Keratinocyte (primary cell): ENCODE measurements at regions not wholly inside any gene's neighbourhood (a gene's known extent, or its start where the extent isn't known, plus 50 kb on each side); places are given as distances from the start of the nearest gene placed in this dataset.

ENCODE experiments used
- DNase-seq: peaks from one replicate; pipeline ENCODE4 v3.0.0-alpha.2; 2011; ENCODE audit warnings: low read depth, missing footprints, low spot score
- FAIRE-seq: peaks from 2 replicates; lab custom pipeline; 2011; peaks lifted over from hg19 to GRCh38; lab: Jason Lieb, UNC
- H2AFZ ChIP-seq: 2 replicates; pipeline ENCODE4 v1.6.0; 2012; ENCODE audit warnings: low read length, control low read depth, inconsistent platforms; ENCODE audit not compliant: control insufficient read depth
- H3K27ac ChIP-seq: 2 replicates; pipeline ENCODE4 v1.5.1; 2011; ENCODE audit warnings: low read length; ENCODE audit not compliant: control insufficient read depth, insufficient read depth
- H3K27me3 ChIP-seq: 3 replicates; pipeline ENCODE4 v1.6.0; 2011; ENCODE audit warnings: low read length; ENCODE audit not compliant: control insufficient read depth, insufficient read depth; ENCODE audit errors: extremely low read depth
- H3K36me3 ChIP-seq, 2 experiments: 2 replicates in 1 of 2; 3 replicates in 1 of 2; pipeline ENCODE4 v1.5.1; 2011; ENCODE audit warnings: low read length in 2 of 2, mild to moderate bottlenecking in 1 of 2; ENCODE audit not compliant: control insufficient read depth in 2 of 2, insufficient read depth in 2 of 2; ENCODE audit errors: extremely low read depth in 1 of 2
- H3K4me1 ChIP-seq: 3 replicates; pipeline ENCODE4 v1.5.1; 2011; ENCODE audit warnings: low read length; ENCODE audit not compliant: control insufficient read depth, insufficient read depth; ENCODE audit errors: extremely low read depth
- H3K4me2 ChIP-seq: 3 replicates; pipeline ENCODE4 v1.6.0; 2011; ENCODE audit warnings: low read depth, low read length; ENCODE audit not compliant: control insufficient read depth, insufficient read depth; ENCODE audit errors: extremely low read depth
- H3K4me3 ChIP-seq, 3 experiments: fragments of 200-600 bp in 1 of 3; sonication (generic) in 1 of 3; 2 replicates in 2 of 3; 3 replicates in 1 of 3; pipeline ENCODE4 v1.5.1; 2011 to 2016; ENCODE audit warnings: low read length in 3 of 3, mild to moderate bottlenecking in 3 of 3, control low read depth in 2 of 3, inconsistent platforms in 1 of 3, low read depth in 1 of 3, mixed read lengths in 1 of 3, mixed run types in 1 of 3, moderate library complexity in 1 of 3; ENCODE audit not compliant: control insufficient read depth in 2 of 3, insufficient read depth in 2 of 3; ENCODE audit errors: extremely low read depth in 1 of 3
- H3K79me2 ChIP-seq: 2 replicates; pipeline ENCODE4 v1.6.0; 2012; ENCODE audit warnings: low read length; ENCODE audit not compliant: control insufficient read depth, insufficient read depth
- H3K9ac ChIP-seq: 3 replicates; pipeline ENCODE4 v1.6.0; 2011; ENCODE audit warnings: low read length; ENCODE audit not compliant: control insufficient read depth, insufficient read depth; ENCODE audit errors: extremely low read depth
- H3K9me1 ChIP-seq: 3 replicates; pipeline ENCODE4 v1.6.0; 2011; ENCODE audit warnings: low read length; ENCODE audit not compliant: control insufficient read depth, insufficient read depth; ENCODE audit errors: extremely low read depth
- H3K9me3 ChIP-seq: 2 replicates; pipeline ENCODE4 v1.5.1; 2012; ENCODE audit warnings: low read depth, low read length; ENCODE audit not compliant: control insufficient read depth
- H4K20me1 ChIP-seq: 3 replicates; pipeline ENCODE4 v1.6.0; 2011; ENCODE audit warnings: low read length; ENCODE audit not compliant: control insufficient read depth, insufficient read depth; ENCODE audit errors: extremely low read depth
- EZH2 ChIP-seq: IDR thresholded peaks from one replicate; pipeline ENCODE4 v1.6.1; 2012; ENCODE audit warnings: inconsistent platforms, mild to moderate bottlenecking, low read length, moderate library complexity
- dilution Hi-C: fragments of 300-500 bp; cut with MboI; formaldehyde crosslinking; loops from one replicate; pipeline ENCODE4 v1.7.0; 2020; ENCODE audit warnings: low sequenced_read_pairs; ENCODE audit not compliant: extremely low pct_ligation_motif_present
- TF ChIP-seq, protein P1 (sequence below), 3 experiments: IDR thresholded peaks in 1 of 3; conservative IDR thresholded peaks in 1 of 3; optimal IDR thresholded peaks in 1 of 3; 2 replicates in 2 of 3; 3 replicates in 1 of 3; pipeline versions ENCODE3 to v1.5.1; 2011; ENCODE audit warnings: low read length in 3 of 3, mild to moderate bottlenecking in 3 of 3, moderate library complexity in 2 of 3, control low read depth in 1 of 3, inconsistent platforms in 1 of 3; ENCODE audit not compliant: insufficient read depth in 2 of 3; ENCODE audit errors: extremely low read depth in 1 of 3

- no peaks in the 10 kb centered on the region for H3K36me3 ChIP-seq
- H3K79me2 ChIP-seq = no peaks in the 10 kb centered on the region
- DNase-seq (no peak), FAIRE-seq (no peak)
- H3K4me3 ChIP-seq = no peak overlapping the region
- H3K4me1 ChIP-seq = no peaks in the 10 kb centered on the region
- H3K4me2 ChIP-seq = no peak overlapping the region
- dilution Hi-C loops = no loop called here
- no peak overlapping the region for H3K27ac ChIP-seq
- H3K9ac ChIP-seq = no peak overlapping the region
- H2AFZ ChIP-seq = no peak overlapping the region
- TF ChIP-seq, protein P1, sequence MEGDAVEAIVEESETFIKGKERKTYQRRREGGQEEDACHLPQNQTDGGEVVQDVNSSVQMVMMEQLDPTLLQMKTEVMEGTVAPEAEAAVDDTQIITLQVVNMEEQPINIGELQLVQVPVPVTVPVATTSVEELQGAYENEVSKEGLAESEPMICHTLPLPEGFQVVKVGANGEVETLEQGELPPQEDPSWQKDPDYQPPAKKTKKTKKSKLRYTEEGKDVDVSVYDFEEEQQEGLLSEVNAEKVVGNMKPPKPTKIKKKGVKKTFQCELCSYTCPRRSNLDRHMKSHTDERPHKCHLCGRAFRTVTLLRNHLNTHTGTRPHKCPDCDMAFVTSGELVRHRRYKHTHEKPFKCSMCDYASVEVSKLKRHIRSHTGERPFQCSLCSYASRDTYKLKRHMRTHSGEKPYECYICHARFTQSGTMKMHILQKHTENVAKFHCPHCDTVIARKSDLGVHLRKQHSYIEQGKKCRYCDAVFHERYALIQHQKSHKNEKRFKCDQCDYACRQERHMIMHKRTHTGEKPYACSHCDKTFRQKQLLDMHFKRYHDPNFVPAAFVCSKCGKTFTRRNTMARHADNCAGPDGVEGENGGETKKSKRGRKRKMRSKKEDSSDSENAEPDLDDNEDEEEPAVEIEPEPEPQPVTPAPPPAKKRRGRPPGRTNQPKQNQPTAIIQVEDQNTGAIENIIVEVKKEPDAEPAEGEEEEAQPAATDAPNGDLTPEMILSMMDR (optimal IDR thresholded peaks at IDR 0.05 in 1 of 3, IDR thresholded peaks at IDR 0.05 in 1 of 3, conservative IDR thresholded peaks at IDR 0.05 in 1 of 3; ENCODE audit: extremely low read depth in 1 of 3, insufficient read depth in 2 of 3, low read length in 3 of 3) = no peak
- TF ChIP-seq EZH2 = no peak
- H3K9me3 ChIP-seq = no peaks in the 10 kb centered on the region
- H3K9me1 ChIP-seq = no peaks in the 10 kb centered on the region
- H3K27me3 ChIP-seq = peaks cover 3% of the 10 kb centered on the region
- H4K20me1 ChIP-seq = no peaks in the 10 kb centered on the region
Measured at GRCh38 chr11:127223633-127224032, 223.1 kb upstream of the KIRREL3 start.

DNA sequence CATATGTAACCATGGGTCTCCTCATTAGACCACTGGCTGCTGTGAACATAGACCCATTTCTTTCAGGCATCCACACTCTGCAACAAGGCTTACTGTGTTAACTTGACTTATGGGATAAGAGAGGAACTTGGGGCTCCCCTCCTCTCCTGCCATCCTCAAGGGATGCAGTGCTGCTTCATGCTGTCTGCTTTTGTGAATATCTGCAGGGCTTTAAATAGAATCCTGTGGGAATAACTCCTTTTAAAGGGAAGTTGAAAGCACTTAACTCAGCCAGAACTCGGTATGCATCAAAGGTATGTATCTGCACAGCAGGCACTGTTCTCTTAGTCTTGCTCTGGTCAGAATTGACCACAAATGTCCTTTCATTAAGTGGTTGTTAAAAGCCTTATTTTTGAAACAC lies 222.5 kb upstream of the KIRREL3 start:
- FAIRE-seq = no peak
- TF ChIP-seq, protein P1 (optimal IDR thresholded peaks at IDR 0.05 in 1 of 3, IDR thresholded peaks at IDR 0.05 in 1 of 3, conservative IDR thresholded peaks at IDR 0.05 in 1 of 3; ENCODE audit: extremely low read depth in 1 of 3, insufficient read depth in 2 of 3, low read length in 3 of 3) = no peak
- no peak for TF ChIP-seq EZH2
- Histone ChIP-seq H3K9ac (no peak overlapping the region), H2AFZ (no peak overlapping the region), H3K36me3 (no peaks in the 10 kb centered on the region), H3K9me1 (no peaks in the 10 kb centered on the region), H3K4me2 (no peak overlapping the region), H3K79me2 (no peaks in the 10 kb centered on the region), H3K9me3 (no peaks in the 10 kb centered on the region), H4K20me1 (no peaks in the 10 kb centered on the region), H3K4me1 (no peaks in the 10 kb centered on the region), H3K27me3 (peaks cover 3% of the 10 kb centered on the region), H3K4me3 (no peak overlapping the region), H3K27ac (no peak overlapping the region)
- no peak for DNase-seq
- dilution Hi-C loops = no loop called here
